DND-41 (cell line): ENCODE measurements at regions not wholly inside any gene's neighbourhood (a gene's known extent, or its start where the extent isn't known, plus 50 kb on each side); places are given as distances from the start of the nearest gene placed in this dataset.

Experiments used
- ATAC-seq: fragments of 200-7000 bp; cut with Tn5 transposase; 3 replicates; pipeline ENCODE4 v1.9.1; 2021; ENCODE audit warnings: low read depth; ENCODE audit not compliant: insufficient read depth
- DNase-seq: peaks from one replicate; pipeline ENCODE4 v3.0.0-alpha.2; 2020
- H2AFZ ChIP-seq: 2 replicates; pipeline ENCODE4 v1.6.0; 2012; ENCODE audit warnings: low read depth, low read length
- H3K27ac ChIP-seq: 2 replicates; pipeline ENCODE4 v1.5.1; 2012; ENCODE audit warnings: low read length, inconsistent platforms
- H3K27me3 ChIP-seq: fragments of 200-600 bp; sonication (generic); 2 replicates; pipeline ENCODE4 v1.6.0; 2012; ENCODE audit warnings: low read length, mild to moderate bottlenecking, inconsistent platforms; ENCODE audit not compliant: insufficient read depth, poor library complexity
- H3K36me3 ChIP-seq: 2 replicates; pipeline ENCODE4 v1.5.1; 2012; ENCODE audit warnings: low read length, inconsistent platforms; ENCODE audit not compliant: insufficient read depth
- H3K4me1 ChIP-seq: 2 replicates; pipeline ENCODE4 v1.5.1; 2012; ENCODE audit warnings: mild to moderate bottlenecking, low read length; ENCODE audit not compliant: insufficient read depth
- H3K4me2 ChIP-seq: 2 replicates; pipeline ENCODE4 v1.6.0; 2012; ENCODE audit warnings: mild to moderate bottlenecking, moderate library complexity, low read length, inconsistent platforms; ENCODE audit not compliant: insufficient read depth
- H3K4me3 ChIP-seq, 2 experiments: fragments of 200-600 bp in 1 of 2; shearing (Covaris generic) in 1 of 2; 2 replicates each; pipeline ENCODE4 v1.5.1; 2012 to 2016; ENCODE audit warnings: inconsistent platforms in 2 of 2, low read length in 2 of 2, mild to moderate bottlenecking in 2 of 2, low read depth in 1 of 2, moderate library complexity in 1 of 2
- H3K79me2 ChIP-seq: 2 replicates; pipeline ENCODE4 v1.6.0; 2012; ENCODE audit warnings: low read length, inconsistent platforms; ENCODE audit not compliant: insufficient read depth
- H3K9ac ChIP-seq: 2 replicates; pipeline ENCODE4 v1.6.0; 2012; ENCODE audit warnings: low read depth, mild to moderate bottlenecking, inconsistent platforms, low read length, moderate library complexity
- H3K9me3 ChIP-seq: 2 replicates; pipeline ENCODE4 v1.5.1; 2012; ENCODE audit warnings: low read length, moderate library complexity, mild to moderate bottlenecking, inconsistent platforms; ENCODE audit not compliant: insufficient read depth, severe bottlenecking
- H4K20me1 ChIP-seq: 2 replicates; pipeline ENCODE4 v1.6.0; 2012; ENCODE audit warnings: low read length; ENCODE audit not compliant: insufficient read depth
- EZH2 ChIP-seq: IDR thresholded peaks from 3 replicates; pipeline ENCODE4 v1.6.1; 2012; ENCODE audit warnings: borderline replicate concordance, low read depth, mild to moderate bottlenecking, moderate library complexity, low read length, inconsistent platforms; ENCODE audit not compliant: severe bottlenecking
- TF ChIP-seq, protein P1 (sequence below): IDR thresholded peaks from 2 replicates; pipeline ENCODE4 v1.5.1; 2012; ENCODE audit warnings: borderline replicate concordance, low read length, moderate library complexity, mild to moderate bottlenecking; ENCODE audit not compliant: poor library complexity, severe bottlenecking; ENCODE audit errors: extremely low read depth

DNA sequence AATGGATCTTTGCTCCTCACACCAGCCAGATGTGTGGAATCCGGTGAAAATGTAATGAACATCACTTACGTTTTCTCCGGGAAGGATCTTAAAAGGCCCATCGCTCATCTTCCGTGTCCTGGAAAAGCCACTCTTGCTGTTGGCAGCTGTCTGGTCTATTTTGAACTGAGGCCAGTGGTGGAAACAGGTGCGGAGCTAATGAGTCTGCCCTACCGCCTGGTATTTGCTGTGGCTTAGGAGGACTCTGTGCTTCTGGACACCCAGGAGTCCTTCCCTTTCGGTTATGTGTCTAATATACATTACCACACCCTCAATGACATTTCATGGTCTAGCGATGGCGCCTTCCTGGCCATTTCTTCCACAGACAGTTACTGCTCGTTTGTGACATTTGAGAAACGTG lies 264.2 kb upstream of the PREP start:
- no peak overlapping the region for H3K27ac ChIP-seq
- DNase-seq: no peak
- H4K20me1 ChIP-seq: no peaks in the 10 kb centered on the region

DNA sequence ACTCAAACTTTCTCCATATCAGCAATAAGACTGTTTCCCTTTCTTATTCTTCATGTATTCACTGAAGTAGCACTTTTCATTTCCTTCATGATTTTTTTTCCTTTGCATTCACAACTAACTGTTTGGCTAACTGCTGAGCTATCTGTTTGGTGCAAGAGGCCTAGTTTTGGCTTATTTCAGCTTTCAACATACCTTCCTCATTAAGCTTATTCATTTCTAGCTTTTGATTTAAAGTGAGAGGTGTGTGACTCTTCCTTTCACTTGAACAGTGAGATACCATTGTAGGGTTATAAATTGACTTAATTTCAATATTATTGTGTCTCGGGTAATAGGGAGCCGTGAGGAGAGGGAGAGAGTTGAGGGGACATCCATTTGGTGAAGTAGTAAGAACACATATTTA lies 262.0 kb upstream of the PREP start:
- Histone ChIP-seq H3K9me3 (peaks cover 4% of the 10 kb centered on the region), H3K27ac (no peak overlapping the region), H2AFZ (no peak overlapping the region), H3K4me3 (no peak overlapping the region), H3K27me3 (no peaks in the 10 kb centered on the region), H3K4me1 (no peaks in the 10 kb centered on the region), H4K20me1 (no peaks in the 10 kb centered on the region), H3K9ac (no peak overlapping the region), H3K4me2 (no peak overlapping the region), H3K36me3 (no peaks in the 10 kb centered on the region), H3K79me2 (no peaks in the 10 kb centered on the region)
- no peak for DNase-seq
- ATAC-seq: no peak
- TF ChIP-seq, protein P1, sequence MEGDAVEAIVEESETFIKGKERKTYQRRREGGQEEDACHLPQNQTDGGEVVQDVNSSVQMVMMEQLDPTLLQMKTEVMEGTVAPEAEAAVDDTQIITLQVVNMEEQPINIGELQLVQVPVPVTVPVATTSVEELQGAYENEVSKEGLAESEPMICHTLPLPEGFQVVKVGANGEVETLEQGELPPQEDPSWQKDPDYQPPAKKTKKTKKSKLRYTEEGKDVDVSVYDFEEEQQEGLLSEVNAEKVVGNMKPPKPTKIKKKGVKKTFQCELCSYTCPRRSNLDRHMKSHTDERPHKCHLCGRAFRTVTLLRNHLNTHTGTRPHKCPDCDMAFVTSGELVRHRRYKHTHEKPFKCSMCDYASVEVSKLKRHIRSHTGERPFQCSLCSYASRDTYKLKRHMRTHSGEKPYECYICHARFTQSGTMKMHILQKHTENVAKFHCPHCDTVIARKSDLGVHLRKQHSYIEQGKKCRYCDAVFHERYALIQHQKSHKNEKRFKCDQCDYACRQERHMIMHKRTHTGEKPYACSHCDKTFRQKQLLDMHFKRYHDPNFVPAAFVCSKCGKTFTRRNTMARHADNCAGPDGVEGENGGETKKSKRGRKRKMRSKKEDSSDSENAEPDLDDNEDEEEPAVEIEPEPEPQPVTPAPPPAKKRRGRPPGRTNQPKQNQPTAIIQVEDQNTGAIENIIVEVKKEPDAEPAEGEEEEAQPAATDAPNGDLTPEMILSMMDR: no peak
- TF ChIP-seq EZH2: no peak

More for the DNA sequence above, 264.2 kb upstream of the PREP start:
- H3K4me3 ChIP-seq: no peak overlapping the region
- H3K4me2 ChIP-seq: no peak overlapping the region
- ATAC-seq: no peak
- H3K79me2 ChIP-seq: no peaks in the 10 kb centered on the region
- TF ChIP-seq, protein P1: no peak
- no peak for TF ChIP-seq EZH2
- no peak overlapping the region for H2AFZ ChIP-seq
- peaks cover 4% of the 10 kb centered on the region for H3K9me3 ChIP-seq
- H3K4me1 ChIP-seq: no peaks in the 10 kb centered on the region
- no peaks in the 10 kb centered on the region for H3K27me3 ChIP-seq
- H3K9ac ChIP-seq: no peak overlapping the region
- H3K36me3 ChIP-seq: no peaks in the 10 kb centered on the region

DNA sequence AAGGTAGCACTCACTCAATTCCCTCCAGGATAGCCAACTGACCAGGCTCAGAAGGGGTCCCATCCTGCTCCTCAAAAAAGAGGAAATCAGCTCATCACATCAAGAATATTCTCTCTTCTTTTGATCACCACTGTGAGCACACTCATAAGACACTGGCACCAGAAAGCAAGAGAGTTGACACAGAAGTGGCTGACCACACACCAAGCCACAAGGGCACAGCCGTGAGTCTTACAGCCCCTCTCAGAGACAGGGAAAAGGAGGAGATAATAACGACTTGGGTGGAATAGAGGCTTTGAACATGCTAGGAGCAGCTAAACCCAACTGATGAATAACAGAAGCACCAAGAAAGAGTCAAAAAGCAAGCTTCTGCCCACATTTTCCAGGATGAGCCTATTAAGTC lies 249.1 kb upstream of the PREP start:
- TF ChIP-seq, protein P1: no peak
- TF ChIP-seq EZH2: no peak
- Histone ChIP-seq H3K4me1 (peaks cover 38% of the 10 kb centered on the region), H2AFZ (no peak overlapping the region), H3K36me3 (no peaks in the 10 kb centered on the region), H3K79me2 (no peaks in the 10 kb centered on the region), H3K27ac (no peak overlapping the region), H3K4me2 (no peak overlapping the region), H3K4me3 (no peak overlapping the region), H3K9ac (no peak overlapping the region), H3K9me3 (peaks cover 5% of the 10 kb centered on the region), H3K27me3 (no peaks in the 10 kb centered on the region), H4K20me1 (no peaks in the 10 kb centered on the region)
- DNase-seq: peak; percentile 51
- ATAC-seq: peak; percentile 79

DNA sequence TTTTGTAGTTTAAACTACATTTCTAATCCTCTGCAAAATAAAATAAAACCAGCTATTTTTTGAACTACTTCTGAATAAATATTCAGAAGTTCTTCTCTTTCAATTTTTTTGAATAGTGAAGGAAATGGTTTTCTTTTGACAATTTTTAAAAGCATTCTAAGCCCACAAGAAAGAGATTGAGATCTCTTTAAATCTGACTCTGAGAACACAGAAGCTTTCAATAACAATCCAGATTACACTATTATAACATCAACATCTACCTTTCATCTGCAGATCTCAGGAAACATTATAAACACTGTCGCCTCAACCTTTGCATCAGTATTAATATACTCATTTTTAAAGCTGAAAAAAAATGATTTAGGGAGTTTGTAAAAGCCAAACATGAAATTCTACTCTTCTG lies 247.5 kb upstream of the PREP start:
- no peaks in the 10 kb centered on the region for H3K27me3 ChIP-seq
- H3K9ac ChIP-seq: no peak overlapping the region
- no peaks in the 10 kb centered on the region for H3K79me2 ChIP-seq
- H3K4me3 ChIP-seq: no peak overlapping the region
- peaks cover 5% of the 10 kb centered on the region for H3K9me3 ChIP-seq
- H3K4me2 ChIP-seq: no peak overlapping the region
- TF ChIP-seq, protein P1: no peak
- TF ChIP-seq EZH2: no peak
- ATAC-seq: 0 out of 3 replicates have a peak, but pooled peaks have one; percentile 21
- no peak overlapping the region for H3K27ac ChIP-seq
- no peaks in the 10 kb centered on the region for H4K20me1 ChIP-seq
- no peaks in the 10 kb centered on the region for H3K36me3 ChIP-seq
- H3K4me1 ChIP-seq: peaks cover 54% of the 10 kb centered on the region
- no peak overlapping the region for H2AFZ ChIP-seq
- no peak for DNase-seq
